Mucosa of gallbladder (tissue), 1 donor: ENCODE measurements at regions not wholly inside any gene's neighbourhood (a gene's known extent, or its start where the extent isn't known, plus 50 kb on each side); places are given as distances from the start of the nearest gene placed in this dataset.

Source experiments
- DNase-seq: peaks from one replicate; pipeline ENCODE4 v3.0.0-alpha.2; 2020; ENCODE audit warnings: low spot score
- donor health status: DM: no; HTN: no; CAD: no.

GRCh38 chr2:226213717-226214116 lies 585.9 kb downstream of the IRS1 start:
- DNase-seq = no peak

GRCh38 chr2:226211439-226211838 lies 588.2 kb downstream of the IRS1 start:
- no peak for DNase-seq

GRCh38 chr2:226208726-226209125 lies 590.9 kb downstream of the IRS1 start:
- DNase-seq = no peak

DNA sequence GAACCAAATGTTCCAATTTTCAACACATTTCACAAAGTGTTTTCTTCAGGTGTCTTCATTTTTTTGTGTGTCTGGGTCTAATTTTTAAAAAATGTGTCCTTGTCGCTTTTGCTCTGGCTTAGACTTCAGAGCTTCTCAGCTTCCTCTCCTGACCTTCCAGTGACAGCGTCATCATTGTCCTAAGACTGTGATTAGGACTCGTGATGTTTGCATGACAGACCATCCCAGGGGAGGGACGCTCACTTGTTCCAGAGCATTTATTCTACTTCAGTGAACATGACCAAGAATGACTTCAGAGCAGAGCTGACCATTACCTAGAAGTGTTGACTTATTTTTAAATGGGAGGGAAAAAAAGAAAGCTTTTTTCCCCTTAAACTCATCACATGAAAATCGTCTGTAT lies 591.9 kb downstream of the IRS1 start:
- DNase-seq = no peak

DNA sequence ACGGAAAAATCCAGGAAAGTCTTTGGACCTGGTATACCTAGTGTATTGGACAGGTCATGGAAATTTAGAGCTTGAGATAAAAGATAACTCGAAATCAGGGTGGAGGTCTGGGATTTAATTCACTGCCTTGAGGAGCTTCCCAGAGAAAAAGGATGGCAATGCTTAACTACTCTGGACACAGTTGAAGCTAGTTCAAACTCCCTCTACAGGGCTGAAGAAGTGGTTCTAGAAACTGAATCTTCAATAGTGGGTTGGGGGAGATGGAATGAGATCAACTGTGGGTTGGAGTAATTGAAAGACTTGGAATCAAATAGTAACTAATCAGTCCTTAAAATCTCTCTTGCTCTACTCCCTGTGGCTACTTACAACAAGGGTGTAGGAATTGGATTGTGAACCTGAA lies 600.1 kb downstream of the IRS1 start:
- DNase-seq = no peak

GRCh38 chr2:226198956-226199355 lies 600.7 kb downstream of the IRS1 start:
- no peak for DNase-seq

- DNase-seq = no peak
Observed at GRCh38 chr2:226190479-226191252, 609.0 kb downstream of the IRS1 start.

- no peak for DNase-seq
Observed at GRCh38 chr2:226189061-226189460, 610.6 kb downstream of the IRS1 start.

DNA sequence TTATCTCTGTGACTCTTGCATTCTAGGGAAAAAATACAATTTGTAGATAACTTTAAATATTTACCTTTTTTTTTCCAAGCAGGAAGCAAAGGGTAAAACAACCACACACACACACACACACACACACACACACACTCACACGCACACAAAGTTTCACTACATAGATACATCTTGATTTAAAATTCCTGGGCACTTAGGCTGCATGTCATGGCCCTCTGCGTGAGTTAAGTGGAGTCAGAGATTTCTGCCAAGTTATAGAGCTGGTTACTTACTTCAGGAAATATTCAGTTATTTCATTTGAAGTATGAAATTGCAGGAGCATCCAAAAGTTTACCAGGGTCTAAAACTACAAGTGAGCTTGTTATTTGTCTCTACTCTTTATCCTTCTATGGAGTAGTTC lies 612.0 kb downstream of the IRS1 start:
- DNase-seq = no peak

- no peak for DNase-seq
Observed at GRCh38 chr2:226187156-226187555, 612.5 kb downstream of the IRS1 start.

- DNase-seq = no peak
Observed at GRCh38 chr2:226185616-226186211, 613.9 kb downstream of the IRS1 start.

DNA sequence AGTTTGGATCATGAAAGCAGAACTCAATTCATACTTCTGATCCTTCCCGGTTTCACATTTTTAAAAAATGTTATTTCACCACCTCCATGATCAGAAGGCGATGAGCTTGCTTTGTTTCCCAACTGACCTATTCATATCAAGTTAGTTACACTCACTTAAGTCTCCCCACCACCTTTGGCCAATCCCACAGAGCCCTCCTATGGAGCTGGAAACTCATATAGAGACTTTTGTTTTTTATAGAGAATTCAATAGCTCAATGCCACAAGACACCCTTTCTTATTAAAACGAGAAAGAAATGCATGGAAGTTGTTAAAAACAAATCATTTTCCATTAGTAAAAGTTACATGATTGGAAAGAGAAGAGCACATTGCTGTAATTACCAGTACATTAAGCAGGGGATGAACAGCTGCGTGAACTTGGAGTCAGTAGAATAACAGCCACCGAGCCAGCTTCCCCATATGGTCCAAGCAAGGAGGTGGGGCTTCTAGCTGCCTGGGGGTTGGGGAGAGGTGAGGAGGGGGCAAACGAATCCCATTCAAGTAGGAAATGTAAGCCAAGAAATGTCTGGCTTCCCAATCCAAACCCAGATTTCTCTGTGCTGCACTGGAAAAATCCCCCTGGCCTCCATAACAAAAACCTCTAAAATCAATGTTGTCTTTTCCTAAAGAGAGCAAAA lies 614.5 kb downstream of the IRS1 start:
- DNase-seq = no peak

DNA sequence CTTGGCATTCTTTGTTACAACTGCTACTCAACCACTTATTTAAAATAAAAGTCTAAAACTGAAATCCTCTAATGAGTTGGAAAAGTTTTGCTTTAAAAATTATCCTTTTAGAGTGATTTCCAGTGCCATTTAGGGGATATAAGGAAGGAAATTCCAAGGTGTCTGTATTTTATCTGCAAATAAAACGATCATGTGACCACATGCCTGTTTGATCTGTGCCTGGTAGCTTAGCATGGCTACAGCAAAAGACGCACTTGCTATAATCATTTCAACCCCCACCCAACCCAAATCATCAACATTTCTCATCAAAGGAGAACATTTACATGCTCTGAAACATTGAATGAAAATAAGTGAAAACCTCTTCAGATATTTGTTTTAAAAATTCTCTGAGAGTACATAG lies 615.1 kb downstream of the IRS1 start:
- DNase-seq = no peak

- DNase-seq = no peak
Observed at GRCh38 chr2:226183550-226183949, 616.1 kb downstream of the IRS1 start.

- no peak for DNase-seq
Observed at GRCh38 chr2:226183033-226183432, 616.6 kb downstream of the IRS1 start.

DNA sequence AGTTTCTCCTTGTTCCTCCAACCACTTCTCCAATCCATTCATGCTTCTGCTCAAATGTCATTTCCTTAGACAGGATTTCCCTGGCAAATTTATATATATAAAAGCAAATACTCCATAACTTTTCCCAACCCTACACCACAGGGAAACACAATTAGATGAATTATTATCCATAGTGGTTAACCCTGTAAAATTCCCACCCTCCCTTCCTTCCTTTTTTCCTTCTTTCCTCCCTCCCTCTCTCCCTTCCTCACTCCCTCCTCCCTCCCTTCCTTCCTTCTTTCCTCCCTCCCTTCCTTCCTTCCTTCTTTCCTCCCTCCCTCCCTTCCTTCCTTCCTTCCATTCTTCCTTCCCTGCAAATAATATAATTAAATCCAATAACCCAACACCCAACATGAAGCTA lies 617.7 kb downstream of the IRS1 start:
- no peak for DNase-seq

GRCh38 chr2:226180281-226180884 lies 619.2 kb downstream of the IRS1 start:
- DNase-seq = no peak

DNA sequence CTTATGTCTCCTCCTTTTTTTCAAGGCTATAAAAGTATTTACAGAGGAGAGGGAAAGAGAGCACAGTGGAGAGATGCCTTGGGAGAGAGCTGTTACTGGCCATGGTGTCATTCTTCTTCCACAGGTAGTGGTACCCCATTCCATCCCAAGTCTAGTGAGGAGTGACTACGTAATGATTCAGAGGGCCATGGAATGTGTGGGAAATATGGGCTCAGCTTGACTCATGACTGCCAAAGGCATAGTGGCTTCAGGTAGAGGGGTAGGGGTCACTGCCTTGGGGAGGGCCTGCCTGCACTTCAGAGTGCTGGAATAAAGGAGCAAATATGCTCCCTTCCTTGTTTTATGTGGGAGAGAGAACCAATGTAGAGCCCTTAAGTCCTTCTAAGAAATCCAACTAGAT lies 620.6 kb downstream of the IRS1 start:
- no peak for DNase-seq

GRCh38 chr2:226176283-226176984 lies 623.2 kb downstream of the IRS1 start:
- DNase-seq = no peak

DNA sequence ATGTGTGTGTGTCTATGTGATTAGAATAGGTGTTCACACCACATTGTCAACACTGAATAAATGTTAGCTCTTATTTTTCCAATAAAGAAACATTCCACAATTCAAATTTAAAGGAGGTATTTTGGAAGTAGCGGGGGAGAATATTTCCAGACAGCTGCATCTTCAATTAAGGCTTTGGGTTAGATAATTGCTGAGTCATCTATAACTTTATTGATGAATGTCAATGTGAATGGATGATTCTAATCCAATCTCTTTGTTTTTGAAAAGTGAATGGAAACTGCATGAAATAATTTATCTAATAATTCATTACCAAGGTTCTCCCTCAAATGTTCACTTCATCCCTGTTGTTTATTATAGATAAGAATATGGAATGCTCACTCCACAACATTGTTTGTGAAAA lies 625.2 kb downstream of the IRS1 start:
- DNase-seq = no peak

GRCh38 chr2:226172939-226173338 lies 626.7 kb downstream of the IRS1 start:
- no peak for DNase-seq

GRCh38 chr2:226172309-226172708 lies 627.3 kb downstream of the IRS1 start:
- no peak for DNase-seq
